Upper lobe of left lung (tissue), 4 donors: ENCODE measurements at regions not wholly inside any gene's neighbourhood (a gene's known extent, or its start where the extent isn't known, plus 50 kb on each side); places are given as distances from the start of the nearest gene placed in this dataset.

Source experiments
- CTCF ChIP-seq, 6 experiments: fragments of 450-650 bp in 4 of 6; fragments of 200-600 bp in 2 of 6; sonication (generic) in 2 of 6; IDR thresholded peaks; one replicate each; pipeline ENCODE4 v1.5.1; 2016 to 2019; ENCODE audit warnings: antibody characterized with exemption in 6 of 6
- POLR2A ChIP-seq, 4 donors: fragments of 450-650 bp; IDR thresholded peaks; one replicate each; pipeline ENCODE4 v1.5.1; 2016 to 2017; ENCODE audit warnings: antibody characterized with exemption in 4 of 4, mild to moderate bottlenecking in 2 of 4
- POLR2AphosphoS5 ChIP-seq, 2 donors: sonication (generic); formaldehyde crosslinking; IDR thresholded peaks; one replicate each; pipeline ENCODE4 v1.5.1; 2017; ENCODE audit warnings: antibody characterized with exemption in 2 of 2

GRCh38 chr20:53859684-53860083, 210.7 kb downstream of the BCAS1 start:
- TF ChIP-seq POLR2A (IDR thresholded peaks at IDR 0.05) (no peak), POLR2AphosphoS5 (IDR thresholded peaks at IDR 0.05) (no peak), CTCF (IDR thresholded peaks at IDR 0.05) (no peak)
